Stomach (tissue), 8 donors: ENCODE measurements at regions not wholly inside any gene's neighbourhood (a gene's known extent, or its start where the extent isn't known, plus 50 kb on each side); places are given as distances from the start of the nearest gene placed in this dataset.

ENCODE experiments used
- DNase-seq, 2 donors: peaks; one replicate each; pipeline versions ENCODE4 v3.0.0 to v3.0.0-alpha.2; 2013 to 2019
- H3K27ac ChIP-seq, 5 donors: fragments of 200-600 bp in 4 of 5; sonication (generic) in 4 of 5; one replicate each; pipeline ENCODE4 v1.5.1; 2013 to 2019; ENCODE audit warnings: mild to moderate bottlenecking in 1 of 5, moderate library complexity in 1 of 5
- H3K27me3 ChIP-seq, 3 donors: fragments of 200-600 bp; sonication (generic); one replicate each; pipeline ENCODE4 v1.5.1; 2017 to 2019; ENCODE audit warnings: mixed run types in 1 of 3
- H3K36me3 ChIP-seq, 4 donors: fragments of 200-600 bp; sonication (generic); 1 replicate in 3 of 4; 2 replicates in 1 of 4; pipeline ENCODE4 v1.5.1; 2016 to 2019
- H3K4me1 ChIP-seq, 4 donors: fragments of 200-600 bp; sonication (generic); one replicate each; pipeline ENCODE4 v1.5.1; 2016 to 2019
- H3K4me3 ChIP-seq, 4 donors: fragments of 200-600 bp; sonication (generic) in 3 of 4; one replicate each; pipeline ENCODE4 v1.5.1; 2016 to 2019; ENCODE audit warnings: mild to moderate bottlenecking in 1 of 4
- H3K9me3 ChIP-seq, 4 donors: fragments of 200-600 bp; sonication (generic); one replicate each; pipeline ENCODE4 v1.5.1; 2016 to 2019
- EP300 ChIP-seq: sonication (generic); formaldehyde crosslinking; IDR thresholded peaks from one replicate; pipeline ENCODE4 v1.6.1; 2017; ENCODE audit warnings: antibody characterized with exemption
- POLR2A ChIP-seq, 4 donors: fragments of 450-650 bp; IDR thresholded peaks; one replicate each; pipeline ENCODE4 v1.6.1; 2016; ENCODE audit warnings: antibody characterized with exemption in 4 of 4, control low read depth in 2 of 4, mild to moderate bottlenecking in 1 of 4, moderate library complexity in 1 of 4
- POLR2AphosphoS5 ChIP-seq, 3 donors: sonication (generic); formaldehyde crosslinking; IDR thresholded peaks; one replicate each; pipeline ENCODE4 v1.6.1; 2016; ENCODE audit warnings: antibody characterized with exemption in 3 of 3
- WGBS, 5 donors: extraction: QIAGEN DNeasy Blood & Tissue Kit in 3 of 5; methylation state at CpG; one replicate each; pipeline versions ENCODE4 v1.1.5 to v1.1.7; 2013 to 2018; 5-methylcytosine and 5-hydroxymethylcytosine counted together
- intact Hi-C: fragments of 100-400 bp; cut with DNase I; formaldehyde crosslinking; loops from one replicate; pipeline ENCODE4 v1.15.1; 2023; ENCODE audit warnings: low total_unique reads
- TF ChIP-seq, protein P1 (sequence below), 7 experiments: fragments of 450-650 bp in 4 of 7; fragments of 200-600 bp in 3 of 7; sonication (generic) in 3 of 7; IDR thresholded peaks; one replicate each; pipeline ENCODE4 v1.5.1; 2016 to 2019; ENCODE audit warnings: antibody characterized with exemption in 7 of 7, control low read depth in 2 of 7, mild to moderate bottlenecking in 1 of 7
- donor health status: healthy with polysubstance abuse.
- donor health status: Bipolar disorder and iron deficiency.
- donor health status: healthy.

DNA sequence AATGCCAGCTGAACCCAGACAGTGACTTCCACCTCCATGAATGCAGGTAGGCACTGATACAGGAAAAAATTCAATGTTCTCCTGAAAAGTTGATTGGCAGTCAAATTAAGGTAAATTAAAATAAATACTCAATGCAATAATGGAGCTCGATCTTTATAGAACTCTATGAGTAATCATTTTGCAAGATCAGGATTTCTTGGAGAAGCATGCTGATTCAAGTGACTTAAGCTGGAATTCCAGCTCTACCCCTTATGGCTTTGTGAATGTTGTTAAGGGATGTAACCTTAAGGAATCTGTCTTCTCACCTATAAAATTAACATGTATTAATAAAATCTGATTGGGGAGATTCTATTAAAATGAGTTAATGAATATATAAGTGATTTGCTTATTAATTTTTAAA, 145.1 kb downstream of the QPCT start:
- H3K4me3 ChIP-seq, result no peak overlapping the region
- intact Hi-C loops, result no loop called here
- H3K27ac ChIP-seq, result no peak overlapping the region
- DNase-seq, result no peak
- no peak for TF ChIP-seq POLR2AphosphoS5 (IDR thresholded peaks at IDR 0.05)
- TF ChIP-seq, protein P1, sequence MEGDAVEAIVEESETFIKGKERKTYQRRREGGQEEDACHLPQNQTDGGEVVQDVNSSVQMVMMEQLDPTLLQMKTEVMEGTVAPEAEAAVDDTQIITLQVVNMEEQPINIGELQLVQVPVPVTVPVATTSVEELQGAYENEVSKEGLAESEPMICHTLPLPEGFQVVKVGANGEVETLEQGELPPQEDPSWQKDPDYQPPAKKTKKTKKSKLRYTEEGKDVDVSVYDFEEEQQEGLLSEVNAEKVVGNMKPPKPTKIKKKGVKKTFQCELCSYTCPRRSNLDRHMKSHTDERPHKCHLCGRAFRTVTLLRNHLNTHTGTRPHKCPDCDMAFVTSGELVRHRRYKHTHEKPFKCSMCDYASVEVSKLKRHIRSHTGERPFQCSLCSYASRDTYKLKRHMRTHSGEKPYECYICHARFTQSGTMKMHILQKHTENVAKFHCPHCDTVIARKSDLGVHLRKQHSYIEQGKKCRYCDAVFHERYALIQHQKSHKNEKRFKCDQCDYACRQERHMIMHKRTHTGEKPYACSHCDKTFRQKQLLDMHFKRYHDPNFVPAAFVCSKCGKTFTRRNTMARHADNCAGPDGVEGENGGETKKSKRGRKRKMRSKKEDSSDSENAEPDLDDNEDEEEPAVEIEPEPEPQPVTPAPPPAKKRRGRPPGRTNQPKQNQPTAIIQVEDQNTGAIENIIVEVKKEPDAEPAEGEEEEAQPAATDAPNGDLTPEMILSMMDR (IDR thresholded peaks at IDR 0.05), result no peak
- H3K36me3 ChIP-seq, result no peaks in the 10 kb centered on the region
- WGBS, 5 donors, result 47 to 79% (median 59%) methylated on average over 1 of the region's 1 CpG
- H3K27me3 ChIP-seq, result no peaks in the 10 kb centered on the region
- H3K4me1 ChIP-seq, result no peaks in the 10 kb centered on the region
- H3K9me3 ChIP-seq, result no peaks in the 10 kb centered on the region

DNA sequence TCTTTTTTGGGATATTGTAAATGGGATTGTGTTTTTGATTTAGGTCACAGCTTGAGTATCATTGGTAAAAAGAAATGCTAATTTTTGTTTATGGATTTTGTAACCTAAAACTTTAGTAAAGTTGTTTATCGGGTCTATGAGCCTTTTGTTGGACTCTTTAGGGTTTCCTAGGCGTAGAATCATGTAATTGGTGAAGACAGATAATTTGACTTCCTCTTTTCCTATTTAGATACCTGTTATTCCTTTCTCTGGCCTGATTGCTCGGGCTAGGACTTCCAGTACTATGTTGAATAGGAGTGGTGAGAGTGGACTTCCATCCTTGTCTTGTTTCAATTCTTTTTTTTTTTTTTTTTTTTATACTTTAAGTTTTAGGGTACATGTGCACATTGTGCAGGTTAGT, 149.0 kb downstream of the QPCT start:
- WGBS, 5 donors, result 91 to 99% (median 92%) methylated on average over 3 of the region's 3 CpGs
- no peak overlapping the region for H3K27ac ChIP-seq
- no peaks in the 10 kb centered on the region for H3K9me3 ChIP-seq
- intact Hi-C loops, result no loop called here
- H3K36me3 ChIP-seq, result no peaks in the 10 kb centered on the region
- no peak overlapping the region for H3K4me3 ChIP-seq
- no peaks in the 10 kb centered on the region for H3K27me3 ChIP-seq
- TF ChIP-seq, protein P1 (IDR thresholded peaks at IDR 0.05), result no peak
- TF ChIP-seq POLR2A (IDR thresholded peaks at IDR 0.05), result no peak
- TF ChIP-seq EP300, result no peak
- no peak for TF ChIP-seq POLR2AphosphoS5 (IDR thresholded peaks at IDR 0.05)
- H3K4me1 ChIP-seq, result no peaks in the 10 kb centered on the region
- DNase-seq, result no peak

DNA sequence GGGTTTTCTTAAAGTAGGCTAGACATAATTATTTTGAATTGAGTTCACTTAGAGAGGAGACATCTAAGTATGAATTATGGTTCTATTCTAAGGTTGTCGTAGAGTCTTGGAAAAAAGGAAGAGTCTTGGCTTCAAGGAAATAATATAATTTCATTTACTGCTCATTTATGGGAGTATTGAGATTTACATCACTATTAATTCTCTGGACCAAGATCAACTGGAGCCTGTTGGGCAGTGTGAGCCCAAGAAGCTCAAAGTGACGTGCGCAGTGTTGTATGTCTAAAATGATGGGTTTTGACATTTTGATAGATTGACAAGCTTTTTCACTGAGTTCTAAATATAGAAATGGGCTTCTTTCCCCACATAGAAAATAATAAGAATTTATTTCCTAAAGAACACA, 154.7 kb downstream of the QPCT start:
- H3K4me1 ChIP-seq, result no peaks in the 10 kb centered on the region
- H3K27me3 ChIP-seq, result no peaks in the 10 kb centered on the region
- TF ChIP-seq, protein P1 (IDR thresholded peaks at IDR 0.05), result no peak
- TF ChIP-seq POLR2A (IDR thresholded peaks at IDR 0.05) (no peak), EP300 (no peak), POLR2AphosphoS5 (IDR thresholded peaks at IDR 0.05) (no peak)
- DNase-seq, result no peak
- no peak overlapping the region for H3K27ac ChIP-seq
- intact Hi-C loops, result no loop called here
- H3K9me3 ChIP-seq, result no peaks in the 10 kb centered on the region
- no peaks in the 10 kb centered on the region for H3K36me3 ChIP-seq
- 95 to 99% (median 98%) methylated on average over 3 of the region's 3 CpGs for WGBS, 5 donors
- H3K4me3 ChIP-seq, result no peak overlapping the region

DNA sequence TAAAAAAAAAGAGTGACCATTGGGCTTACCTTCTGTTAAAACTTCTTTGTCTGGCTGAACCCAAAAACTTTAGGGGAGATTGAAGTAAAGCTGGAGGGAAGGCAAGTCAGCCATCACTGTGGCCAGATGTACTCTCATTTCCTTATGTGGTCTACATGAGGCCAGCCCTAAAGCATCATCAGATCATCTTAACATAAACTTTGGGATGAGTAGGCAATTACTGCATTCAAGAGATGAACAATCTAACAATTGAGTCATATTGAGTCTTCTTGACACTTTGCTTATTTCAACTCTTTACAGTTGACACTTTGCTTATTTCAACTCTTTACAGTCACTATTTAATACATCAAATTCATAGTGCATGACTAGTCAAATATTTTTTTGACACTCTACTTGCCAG, 155.6 kb downstream of the QPCT start:
- H3K27ac ChIP-seq, result no peak overlapping the region
- intact Hi-C loops, result no loop called here
- no peaks in the 10 kb centered on the region for H3K4me1 ChIP-seq

More for the DNA sequence above, 155.6 kb downstream of the QPCT start:
- no peak overlapping the region for H3K4me3 ChIP-seq
- H3K36me3 ChIP-seq, result no peaks in the 10 kb centered on the region
- no peak for DNase-seq
- no peaks in the 10 kb centered on the region for H3K27me3 ChIP-seq
- H3K9me3 ChIP-seq, result no peaks in the 10 kb centered on the region
- TF ChIP-seq POLR2AphosphoS5 (IDR thresholded peaks at IDR 0.05), result no peak
- TF ChIP-seq, protein P1 (IDR thresholded peaks at IDR 0.05), result no peak
- no peak for TF ChIP-seq POLR2A (IDR thresholded peaks at IDR 0.05)
- no peak for TF ChIP-seq EP300
